ENCODE measurements at regions not wholly inside any gene's neighbourhood (a gene's known extent, or its start where the extent isn't known, plus 50 kb on each side); places are given as distances from the start of the nearest gene placed in this dataset.

DNA sequence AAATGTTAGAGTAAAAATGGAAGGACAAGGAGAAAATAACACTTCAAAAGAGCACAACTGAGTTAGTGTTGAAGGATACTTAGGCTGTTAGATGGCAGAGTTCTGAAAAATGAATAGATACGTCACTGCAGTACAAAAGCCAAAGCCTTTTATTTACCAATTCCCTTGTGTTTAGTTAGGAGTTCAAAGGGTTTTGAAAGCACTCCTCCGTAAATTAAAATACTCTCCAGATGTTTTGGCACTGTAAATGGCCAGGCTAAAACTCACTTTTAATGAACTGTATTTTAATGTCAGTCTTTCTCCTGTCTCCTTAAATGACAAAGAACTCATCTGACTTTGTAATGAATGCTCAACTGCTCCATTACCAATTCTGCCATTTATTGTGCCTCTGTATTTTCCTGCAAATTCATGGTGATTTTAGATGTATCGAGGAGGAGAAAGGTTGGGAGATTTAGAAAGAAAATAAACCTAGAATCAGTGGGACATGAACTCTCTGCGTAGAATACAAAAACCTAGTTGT lies 1727.2 kb downstream of the MAT2B start:
- no peak for DNase-seq

DNA sequence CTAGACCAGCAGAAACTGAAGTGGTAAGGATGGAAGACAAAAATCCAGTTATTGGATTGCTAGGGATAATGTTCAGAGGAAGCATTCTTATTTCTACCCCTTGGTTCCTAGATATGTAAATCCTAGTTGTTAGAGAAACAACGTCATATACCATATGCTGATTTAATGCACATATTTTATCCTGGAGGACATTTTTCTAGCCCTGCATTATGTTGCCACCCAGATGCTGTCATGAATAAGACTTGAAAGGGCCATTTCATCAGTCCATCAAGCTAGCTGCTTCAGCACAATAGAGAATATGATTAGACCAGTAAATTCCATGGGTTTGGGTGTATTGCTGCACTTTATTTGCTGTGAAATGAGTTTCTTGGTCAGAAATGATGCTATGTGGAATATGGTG lies 1736.4 kb downstream of the MAT2B start:
- DNase-seq: no peak

DNA sequence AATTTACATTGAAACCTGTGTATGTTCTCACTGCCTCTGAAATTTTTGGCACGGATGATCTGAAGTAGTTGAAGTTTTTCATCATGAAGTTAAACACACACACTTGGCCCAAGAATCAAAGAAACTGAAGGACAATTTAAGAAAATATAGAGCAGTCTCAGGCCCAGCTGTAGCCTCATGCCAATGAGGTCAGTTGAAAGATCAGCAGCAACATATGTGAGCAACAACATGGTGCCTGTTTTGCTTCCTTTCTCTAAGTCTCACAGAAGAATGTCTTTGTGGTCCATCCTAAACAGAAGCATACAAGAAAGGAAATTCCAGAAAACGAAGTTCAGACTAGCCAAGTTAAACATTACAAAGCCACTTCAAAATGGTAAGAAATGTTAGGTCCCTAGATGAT lies 1737.2 kb downstream of the MAT2B start:
- no peak for DNase-seq

GRCh38 chr5:165244407-165244806 lies 1739.0 kb downstream of the MAT2B start:
- no peak for DNase-seq

DNA sequence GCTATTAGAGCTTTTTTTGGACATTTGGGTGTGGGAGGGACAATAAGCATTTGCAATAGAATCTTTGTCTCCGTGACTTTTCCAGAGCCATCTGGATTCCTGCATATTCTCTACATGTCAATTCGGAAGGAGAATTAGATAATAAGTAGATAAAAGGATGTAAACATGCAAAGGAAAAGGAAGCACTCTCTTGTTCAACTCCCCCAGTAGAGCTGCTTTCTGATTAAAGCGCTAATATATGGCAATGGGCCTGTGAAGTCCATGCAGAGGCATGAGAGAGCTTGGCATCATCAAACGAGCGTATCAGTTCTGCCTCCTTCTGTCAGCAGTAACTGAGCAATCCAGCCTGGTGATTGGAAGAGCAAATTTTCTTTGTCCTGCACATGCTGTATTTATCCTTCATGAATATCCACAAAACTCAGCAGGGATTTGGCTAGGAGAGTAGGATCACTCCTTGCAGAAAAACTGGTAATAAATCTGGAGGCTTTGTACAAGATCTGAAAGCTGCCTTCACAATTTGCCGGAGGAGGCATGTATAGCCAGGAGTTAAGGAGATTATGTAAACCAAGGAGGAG lies 1752.9 kb downstream of the MAT2B start:
- DNase-seq: no peak

- DNase-seq: no peak
Measured at GRCh38 chr5:165260426-165260825, 1755.0 kb downstream of the MAT2B start.

GRCh38 chr5:165263536-165263935 lies 1758.1 kb downstream of the MAT2B start:
- no peak for DNase-seq

- no peak for DNase-seq
Measured at GRCh38 chr5:165266939-165267338, 1761.5 kb downstream of the MAT2B start.

DNA sequence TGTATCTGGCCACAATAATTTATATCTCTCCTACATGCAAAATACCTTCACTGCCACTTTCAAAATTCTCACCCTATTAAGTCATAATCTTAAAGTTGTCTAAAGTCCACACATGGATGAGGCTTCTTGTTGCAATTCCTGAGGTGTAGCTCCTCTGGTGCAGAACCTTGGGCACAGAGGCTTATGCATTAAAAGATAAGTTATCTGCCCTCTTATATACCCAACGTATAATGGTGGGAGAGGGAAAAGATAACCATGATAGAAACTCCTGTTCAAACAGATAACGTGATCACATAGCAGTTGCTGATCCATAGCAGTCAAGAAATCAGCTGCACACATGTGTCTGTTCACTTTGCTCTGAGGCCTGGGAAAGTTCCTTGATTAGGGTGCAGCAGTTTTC lies 1767.0 kb downstream of the MAT2B start:
- no peak for DNase-seq

- DNase-seq: no peak
Measured at GRCh38 chr5:165277661-165278060, 1772.2 kb downstream of the MAT2B start.

GRCh38 chr5:165282491-165282890 lies 1777.1 kb downstream of the MAT2B start:
- no peak for DNase-seq

DNA sequence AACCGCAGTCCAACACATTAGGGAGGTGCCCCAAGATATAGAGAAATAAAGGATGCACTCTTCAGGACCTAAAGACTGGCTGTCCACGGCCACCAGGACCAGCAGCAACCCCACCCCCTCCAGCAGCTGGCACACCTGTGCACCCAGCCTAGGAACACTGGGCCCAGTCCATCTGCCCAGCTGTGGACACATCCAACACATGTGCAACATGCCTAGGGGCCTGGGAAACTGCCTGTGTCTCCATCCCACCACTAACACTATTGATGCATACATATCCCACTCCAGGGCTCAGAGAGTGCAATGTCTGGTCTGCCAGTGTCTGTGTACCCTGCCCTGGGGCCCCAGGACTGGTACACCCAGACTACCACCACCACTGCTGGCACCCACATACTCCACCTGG lies 1781.3 kb downstream of the MAT2B start:
- no peak for DNase-seq

- no peak for DNase-seq
Measured at GRCh38 chr5:165290535-165290934, 1785.1 kb downstream of the MAT2B start.

DNA sequence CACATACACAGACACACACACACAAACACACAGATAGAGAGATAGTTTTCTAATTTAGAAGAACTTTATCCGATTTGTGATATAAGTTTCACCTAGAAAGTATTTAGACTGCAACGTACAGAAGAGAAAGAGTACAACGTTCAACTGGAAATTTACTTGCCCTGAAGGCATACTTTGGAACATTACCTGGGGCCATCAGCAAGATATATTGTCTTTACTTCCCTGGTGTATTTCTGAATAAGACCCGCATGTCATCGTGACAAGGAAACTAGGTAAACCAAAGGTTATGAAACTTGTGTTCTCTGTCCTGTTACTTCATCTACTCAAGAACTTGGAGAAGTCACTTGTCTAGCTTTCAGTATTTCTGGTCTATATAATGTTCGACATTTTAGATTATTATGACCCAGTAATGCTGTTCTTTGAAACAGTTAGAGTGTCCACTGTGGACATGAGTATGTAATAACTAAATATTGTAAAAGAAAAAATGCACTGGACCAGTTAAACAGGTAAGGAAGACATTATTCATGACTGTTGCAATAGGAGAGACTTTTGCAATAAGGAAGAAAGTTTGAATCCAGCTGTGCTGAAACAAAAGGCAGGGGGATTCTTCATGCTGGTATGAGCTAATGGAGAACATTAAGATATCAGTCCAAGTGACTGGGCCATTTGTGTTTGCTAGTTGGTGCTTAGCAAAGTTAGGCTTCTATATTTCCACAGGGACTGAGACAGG lies 1791.1 kb downstream of the MAT2B start:
- no peak for DNase-seq

GRCh38 chr5:165304193-165304827 lies 1798.9 kb downstream of the MAT2B start:
- no peak for DNase-seq

- DNase-seq: no peak
Measured at GRCh38 chr5:165305596-165305995, 1800.2 kb downstream of the MAT2B start.

GRCh38 chr5:165309446-165309845 lies 1804.0 kb downstream of the MAT2B start:
- DNase-seq: no peak

DNA sequence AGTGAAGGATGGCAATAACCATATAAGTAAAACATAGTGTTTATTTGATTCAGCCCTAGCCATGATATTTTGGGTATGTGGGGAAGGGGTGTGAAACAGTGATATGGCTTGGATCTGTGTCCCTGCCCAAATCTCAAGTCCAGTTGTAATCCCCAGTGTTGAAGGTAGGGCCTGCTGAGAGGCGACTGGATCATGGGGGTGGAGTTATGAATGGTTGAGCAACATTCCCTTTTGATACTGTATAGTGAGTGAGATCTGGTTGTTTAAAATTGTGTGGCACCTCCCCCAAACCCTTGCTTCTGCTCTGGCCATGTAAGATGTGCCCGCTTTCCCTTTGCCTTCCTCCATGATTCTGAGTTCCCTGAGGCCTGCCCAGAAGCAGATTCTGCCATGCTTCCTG lies 1804.6 kb downstream of the MAT2B start:
- DNase-seq: no peak

DNA sequence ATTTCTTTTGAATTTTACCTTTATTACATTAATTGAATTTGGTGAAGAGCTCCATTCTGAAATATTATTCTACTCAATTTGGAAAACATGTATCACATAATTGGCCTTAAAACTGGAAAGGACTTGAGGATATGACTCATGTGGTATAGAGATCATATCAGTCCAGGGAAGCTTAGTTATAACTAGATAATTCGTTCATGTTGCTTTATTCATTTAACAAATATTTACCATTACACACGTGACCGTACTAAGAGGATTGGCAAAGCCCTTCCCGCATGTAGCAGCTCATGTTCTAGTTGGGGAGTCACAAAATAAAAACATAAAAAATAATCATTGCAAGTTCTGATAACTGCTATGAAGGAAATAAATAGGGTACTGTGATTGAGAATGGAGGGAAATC lies 1816.5 kb downstream of the MAT2B start:
- DNase-seq: no peak

DNA sequence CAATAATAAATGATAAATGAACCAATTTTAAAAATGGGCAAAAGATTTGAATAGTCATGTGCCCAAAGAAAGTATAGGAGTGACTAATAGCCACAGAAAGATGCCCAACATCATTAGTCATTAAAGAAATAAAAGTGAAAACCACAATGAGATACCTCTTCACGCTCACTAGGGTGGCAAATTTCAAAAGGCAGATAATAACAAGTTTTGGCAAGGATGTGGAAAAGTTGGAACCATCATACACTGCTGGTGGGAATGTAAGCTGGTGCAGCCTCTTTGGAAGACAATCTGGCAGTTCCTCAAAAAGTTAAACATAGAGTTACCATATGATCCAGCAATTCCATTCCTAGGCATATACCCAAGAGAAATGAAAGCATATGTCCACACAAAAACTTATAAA lies 1819.8 kb downstream of the MAT2B start:
- DNase-seq: no peak

DNA sequence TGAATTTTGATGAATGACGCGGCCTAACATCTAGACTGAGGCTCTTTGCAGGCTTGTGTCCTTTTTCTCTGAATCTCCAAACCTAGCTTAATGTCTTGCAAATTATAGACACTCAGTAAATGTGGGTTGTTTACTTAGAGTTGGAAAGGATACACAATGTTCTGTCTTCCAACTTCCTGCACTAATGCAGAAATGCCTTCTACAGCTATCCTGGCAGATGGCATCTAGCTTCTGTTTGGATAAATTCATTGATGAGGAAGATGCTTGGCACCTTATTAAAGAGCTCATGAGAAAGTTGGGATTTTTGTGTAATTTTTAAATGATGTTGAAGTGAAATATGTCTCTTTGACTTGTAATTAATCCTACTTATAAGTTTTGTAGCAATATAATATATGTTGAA lies 1822.2 kb downstream of the MAT2B start:
- no peak for DNase-seq

DNA sequence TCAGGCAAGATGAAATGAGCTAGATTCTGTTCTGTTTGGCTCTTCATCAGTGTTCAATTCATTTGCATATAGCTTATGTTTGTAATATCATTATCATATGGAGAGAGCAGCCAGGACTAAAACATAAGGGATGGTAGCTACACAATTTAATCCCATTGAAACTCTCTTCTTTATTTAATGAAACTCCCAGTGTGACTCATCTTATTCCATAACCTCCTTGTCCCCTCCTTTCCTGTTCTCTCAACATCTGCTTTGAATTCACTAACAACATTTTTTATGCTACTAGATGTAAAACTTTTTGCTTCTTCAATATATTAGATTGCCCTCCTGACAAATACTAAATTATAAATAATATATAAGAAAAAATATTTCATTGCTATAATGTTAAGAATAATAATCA lies 1823.4 kb downstream of the MAT2B start:
- DNase-seq: no peak

GRCh38 chr5:165333623-165334022 lies 1828.2 kb downstream of the MAT2B start:
- DNase-seq: no peak

DNA sequence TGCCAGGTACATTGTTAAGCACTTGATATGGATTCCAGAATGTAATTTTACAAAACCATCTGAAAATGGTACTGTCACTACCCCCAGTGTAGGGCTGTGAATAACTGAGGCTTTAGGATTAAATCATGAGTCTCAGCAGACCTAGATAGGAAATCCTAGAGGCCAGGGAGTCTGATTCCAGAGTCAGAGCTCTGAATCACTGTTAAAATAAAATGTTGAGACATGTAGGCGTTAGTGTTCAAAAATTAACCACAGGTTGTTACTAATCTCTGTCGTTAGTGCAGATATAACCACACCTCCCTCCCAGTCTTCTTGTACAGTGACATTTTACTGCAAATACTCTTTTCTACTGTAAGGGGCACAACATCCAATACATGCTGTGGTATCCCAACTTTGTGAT lies 1828.8 kb downstream of the MAT2B start:
- no peak for DNase-seq

Measured in midbrain (tissue), 1 donor.